Erythroblast (primary cell): ENCODE measurements at regions not wholly inside any gene's neighbourhood (a gene's known extent, or its start where the extent isn't known, plus 50 kb on each side); places are given as distances from the start of the nearest gene placed in this dataset.
"Not testable (repeated sequence)": the region's sequence is repeated elsewhere in the genome, so short reads cannot be mapped to it uniquely, and the experiment has no call there.

Experiments used
- GATA1 ChIP-seq: IDR thresholded peaks from 2 replicates; pipeline ENCODE4 v1.6.1; 2011; ENCODE audit warnings: low read depth, mild to moderate bottlenecking, control low read depth, low read length, moderate library complexity
- POLR2A ChIP-seq: IDR thresholded peaks from 2 replicates; pipeline ENCODE4 v1.6.1; 2011; ENCODE audit warnings: mild to moderate bottlenecking, low read length

- not testable (repeated sequence) for TF ChIP-seq POLR2A, GATA1
Observed at GRCh38 chr10:120213283-120213682, 243.7 kb upstream of the PLPP4 start.
